Glutamatergic neuron (in vitro differentiated cells): ENCODE measurements at regions not wholly inside any gene's neighbourhood (a gene's known extent, or its start where the extent isn't known, plus 50 kb on each side); places are given as distances from the start of the nearest gene placed in this dataset.

ENCODE experiments used
- DNase-seq: peaks from one replicate; pipeline ENCODE4 v3.0.0; 2022
- H3K27ac Mint-ChIP-seq: one replicate; pipeline ENCODE4 v1.8.0; 2020; ENCODE audit warnings: mild to moderate bottlenecking, mixed read lengths, inconsistent platforms; ENCODE audit not compliant: unreplicated experiment
- H3K27me3 Mint-ChIP-seq: one replicate; pipeline ENCODE4 v1.8.0; 2020; ENCODE audit warnings: mild to moderate bottlenecking, moderate library complexity, mixed read lengths, inconsistent platforms; ENCODE audit not compliant: unreplicated experiment
- H3K36me3 Mint-ChIP-seq: one replicate; pipeline ENCODE4 v1.8.0; 2020; ENCODE audit warnings: mild to moderate bottlenecking, mixed read lengths, inconsistent platforms; ENCODE audit not compliant: unreplicated experiment
- H3K4me1 Mint-ChIP-seq: one replicate; pipeline ENCODE4 v1.8.0; 2020; ENCODE audit warnings: mild to moderate bottlenecking, low read depth, mixed read lengths, inconsistent platforms; ENCODE audit not compliant: unreplicated experiment
- H3K4me3 Mint-ChIP-seq: one replicate; pipeline ENCODE4 v1.8.0; 2020; ENCODE audit warnings: mild to moderate bottlenecking, mixed read lengths, inconsistent platforms; ENCODE audit not compliant: unreplicated experiment
- H3K9me3 Mint-ChIP-seq: one replicate; pipeline ENCODE4 v1.8.0; 2020; ENCODE audit warnings: mild to moderate bottlenecking, moderate library complexity, mixed read lengths, inconsistent platforms; ENCODE audit not compliant: unreplicated experiment
- TF ChIP-seq, protein P1 (sequence below): fragments of 200-600 bp; sonication (generic); IDR thresholded peaks from one replicate; pipeline ENCODE4 v1.5.0; 2021; ENCODE audit not compliant: partially characterized antibody, unreplicated experiment

DNA sequence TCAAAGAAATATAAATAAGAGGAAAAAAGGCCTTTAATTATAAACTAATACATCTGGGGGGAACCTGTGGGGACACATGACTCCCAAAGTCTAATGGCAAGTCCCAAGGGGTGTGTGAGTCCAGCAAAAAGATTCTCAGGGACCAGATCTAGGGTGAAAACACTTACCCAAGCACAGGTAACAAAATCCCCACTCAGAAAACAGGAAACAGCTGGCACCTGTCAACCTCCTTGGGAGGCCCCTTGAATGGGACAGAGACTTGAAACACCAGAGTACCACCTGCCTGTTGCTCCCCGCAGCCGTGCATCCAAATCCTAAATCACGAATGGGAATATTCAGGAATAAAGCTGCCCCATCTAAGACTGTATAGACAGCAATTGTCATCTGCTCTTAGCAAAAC, 461.2 kb upstream of the CDH5 start:
- no peak for DNase-seq
- Mint-ChIP-seq H3K27ac (no peak overlapping the region), H3K27me3 (no peaks in the 10 kb centered on the region), H3K9me3 (no peaks in the 10 kb centered on the region), H3K4me1 (no peaks in the 10 kb centered on the region), H3K4me3 (no peak overlapping the region), H3K36me3 (no peaks in the 10 kb centered on the region)
- TF ChIP-seq, protein P1, sequence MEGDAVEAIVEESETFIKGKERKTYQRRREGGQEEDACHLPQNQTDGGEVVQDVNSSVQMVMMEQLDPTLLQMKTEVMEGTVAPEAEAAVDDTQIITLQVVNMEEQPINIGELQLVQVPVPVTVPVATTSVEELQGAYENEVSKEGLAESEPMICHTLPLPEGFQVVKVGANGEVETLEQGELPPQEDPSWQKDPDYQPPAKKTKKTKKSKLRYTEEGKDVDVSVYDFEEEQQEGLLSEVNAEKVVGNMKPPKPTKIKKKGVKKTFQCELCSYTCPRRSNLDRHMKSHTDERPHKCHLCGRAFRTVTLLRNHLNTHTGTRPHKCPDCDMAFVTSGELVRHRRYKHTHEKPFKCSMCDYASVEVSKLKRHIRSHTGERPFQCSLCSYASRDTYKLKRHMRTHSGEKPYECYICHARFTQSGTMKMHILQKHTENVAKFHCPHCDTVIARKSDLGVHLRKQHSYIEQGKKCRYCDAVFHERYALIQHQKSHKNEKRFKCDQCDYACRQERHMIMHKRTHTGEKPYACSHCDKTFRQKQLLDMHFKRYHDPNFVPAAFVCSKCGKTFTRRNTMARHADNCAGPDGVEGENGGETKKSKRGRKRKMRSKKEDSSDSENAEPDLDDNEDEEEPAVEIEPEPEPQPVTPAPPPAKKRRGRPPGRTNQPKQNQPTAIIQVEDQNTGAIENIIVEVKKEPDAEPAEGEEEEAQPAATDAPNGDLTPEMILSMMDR = no peak

DNA sequence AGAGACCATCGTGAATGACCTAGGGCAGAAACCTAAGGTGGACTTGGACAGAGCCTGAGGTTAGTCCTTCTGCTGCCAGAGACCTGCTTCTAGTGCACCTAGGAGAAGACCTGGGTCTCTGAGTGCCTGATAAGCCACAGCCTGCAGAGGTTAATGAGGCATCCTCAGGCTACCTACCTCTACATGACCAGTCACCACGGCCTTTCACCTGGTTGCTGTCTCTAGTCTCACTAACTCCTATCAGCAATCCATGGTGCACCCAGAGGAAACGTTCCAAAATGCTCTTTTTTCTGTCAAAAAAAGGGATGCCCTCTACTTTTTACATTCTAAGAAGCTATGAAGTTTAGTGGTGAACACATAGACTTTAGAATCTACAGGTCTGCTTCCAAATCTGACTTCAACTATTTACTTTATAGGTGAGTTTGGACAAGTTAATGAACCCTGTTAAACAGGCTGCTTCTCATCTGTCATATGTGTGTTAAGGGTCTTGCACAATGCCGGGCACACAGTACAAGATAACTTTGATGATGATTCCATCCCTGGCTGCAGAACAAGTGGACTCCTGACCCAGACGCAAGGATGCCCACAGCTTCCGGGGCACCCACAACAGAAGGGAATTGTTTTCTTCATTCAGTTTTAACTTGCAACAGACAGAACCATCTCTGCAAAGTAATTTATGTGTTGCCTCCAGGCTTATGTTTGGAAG, 469.9 kb upstream of the CDH5 start:
- Mint-ChIP-seq H3K27ac (no peak overlapping the region), H3K4me1 (no peaks in the 10 kb centered on the region), H3K9me3 (no peaks in the 10 kb centered on the region), H3K27me3 (peaks cover 2% of the 10 kb centered on the region), H3K36me3 (no peaks in the 10 kb centered on the region), H3K4me3 (no peak overlapping the region)
- TF ChIP-seq, protein P1 = no peak
- no peak for DNase-seq

DNA sequence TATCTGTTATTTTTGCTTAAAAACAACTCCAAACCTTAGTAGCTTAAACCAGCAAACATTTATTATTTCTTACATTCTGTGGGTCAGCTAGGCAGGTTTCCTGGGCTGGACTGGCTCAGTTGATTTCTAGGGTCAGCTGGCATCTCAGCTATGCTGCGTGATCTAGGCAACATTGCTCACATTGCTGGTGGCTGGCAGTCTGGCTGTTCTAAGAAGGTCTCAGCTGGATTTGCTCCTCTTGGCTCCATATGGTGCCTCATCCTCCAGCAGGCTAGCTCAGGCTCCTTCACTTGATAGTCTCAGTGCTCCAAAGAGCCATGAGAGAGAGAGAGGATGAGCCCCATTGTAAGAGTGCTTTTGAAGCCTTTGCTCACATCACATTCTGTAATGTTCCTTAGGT, 470.6 kb upstream of the CDH5 start:
- Mint-ChIP-seq H3K4me3 (no peak overlapping the region), H3K9me3 (no peaks in the 10 kb centered on the region), H3K36me3 (no peaks in the 10 kb centered on the region), H3K4me1 (no peaks in the 10 kb centered on the region), H3K27me3 (peaks cover 2% of the 10 kb centered on the region), H3K27ac (no peak overlapping the region)
- TF ChIP-seq, protein P1 = no peak
- DNase-seq = no peak

DNA sequence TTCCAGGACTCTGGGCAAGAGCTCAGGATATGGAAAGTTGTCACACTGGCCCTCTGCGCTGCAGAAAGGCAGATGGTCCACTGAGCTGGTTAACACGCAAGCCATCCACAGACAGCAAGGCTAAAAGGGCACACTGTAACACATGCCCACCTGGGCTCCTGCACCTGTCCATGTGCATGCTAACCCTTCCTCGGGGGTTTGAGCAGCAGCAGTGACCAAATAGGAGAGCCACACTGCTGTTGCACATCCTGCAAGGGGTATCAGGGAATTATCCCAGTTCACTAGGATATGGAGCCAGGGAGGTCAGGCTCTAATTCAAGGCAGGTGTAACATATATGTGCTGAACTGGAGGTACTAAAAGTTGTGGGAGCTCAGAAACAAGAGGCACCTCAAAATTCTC, 471.0 kb upstream of the CDH5 start:
- H3K4me1 Mint-ChIP-seq = no peaks in the 10 kb centered on the region
- TF ChIP-seq, protein P1 = no peak
- no peaks in the 10 kb centered on the region for H3K9me3 Mint-ChIP-seq
- no peak overlapping the region for H3K4me3 Mint-ChIP-seq
- no peak for DNase-seq
- no peak overlapping the region for H3K27ac Mint-ChIP-seq
- H3K36me3 Mint-ChIP-seq = no peaks in the 10 kb centered on the region
- peaks cover 2% of the 10 kb centered on the region for H3K27me3 Mint-ChIP-seq

DNA sequence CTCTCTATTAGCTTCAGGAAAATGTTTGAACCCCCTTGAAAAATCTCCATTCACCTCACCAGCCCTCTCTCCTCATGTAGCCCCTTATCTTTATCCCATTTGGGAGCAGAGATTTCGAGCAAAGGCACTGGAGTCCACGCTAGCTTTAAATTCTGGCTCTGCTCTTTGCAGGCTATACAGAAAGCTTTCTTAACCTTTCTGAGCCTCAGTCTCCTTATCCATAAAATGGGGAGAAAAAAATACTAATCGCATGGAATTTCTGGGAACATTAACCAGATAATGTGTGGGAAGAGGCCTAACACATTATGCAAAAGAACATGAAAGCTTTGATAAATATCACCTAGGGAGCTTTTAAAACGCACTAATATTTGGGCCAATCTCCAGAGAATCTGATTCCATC, 476.3 kb upstream of the CDH5 start:
- H3K4me1 Mint-ChIP-seq = no peaks in the 10 kb centered on the region
- TF ChIP-seq, protein P1 = no peak
- no peaks in the 10 kb centered on the region for H3K36me3 Mint-ChIP-seq
- peaks cover 2% of the 10 kb centered on the region for H3K27me3 Mint-ChIP-seq
- H3K27ac Mint-ChIP-seq = no peak overlapping the region
- no peak for DNase-seq
- no peak overlapping the region for H3K4me3 Mint-ChIP-seq
- H3K9me3 Mint-ChIP-seq = no peaks in the 10 kb centered on the region
